ENCODE measurements at regions not wholly inside any gene's neighbourhood (a gene's known extent, or its start where the extent isn't known, plus 50 kb on each side); places are given as distances from the start of the nearest gene placed in this dataset.

- DNase-seq (ENCODE audit: low spot score), result no peak
These were observed 62.0 kb upstream of the TENT5A start for GRCh38 chr6:81814370-81815076.

DNA sequence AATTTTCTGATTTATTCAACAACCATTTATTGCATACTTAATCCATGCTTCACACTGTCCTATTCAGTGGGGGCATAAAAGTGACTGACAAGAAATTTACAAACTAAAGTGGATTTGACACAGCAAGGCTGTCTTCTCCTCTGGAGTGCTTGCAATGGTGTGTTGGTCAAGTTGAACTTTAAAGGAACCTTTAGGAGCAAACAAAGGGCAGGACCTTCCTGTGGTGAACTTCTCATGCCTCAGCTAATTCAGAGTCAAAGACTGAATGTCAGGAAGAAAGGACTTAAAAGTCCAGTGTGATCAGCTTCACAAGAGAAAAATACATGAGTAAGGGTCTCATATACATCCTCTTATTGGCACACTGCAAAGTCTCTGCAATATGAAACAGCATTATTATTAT lies 60.8 kb upstream of the TENT5A start:
- no peak for DNase-seq (ENCODE audit: low spot score)

- DNase-seq (ENCODE audit: low spot score), result no peak
These were observed 59.9 kb upstream of the TENT5A start for GRCh38 chr6:81812401-81812800.

- no peak for DNase-seq (ENCODE audit: low spot score)
These were observed 56.5 kb upstream of the TENT5A start for GRCh38 chr6:81808851-81809570.

DNA sequence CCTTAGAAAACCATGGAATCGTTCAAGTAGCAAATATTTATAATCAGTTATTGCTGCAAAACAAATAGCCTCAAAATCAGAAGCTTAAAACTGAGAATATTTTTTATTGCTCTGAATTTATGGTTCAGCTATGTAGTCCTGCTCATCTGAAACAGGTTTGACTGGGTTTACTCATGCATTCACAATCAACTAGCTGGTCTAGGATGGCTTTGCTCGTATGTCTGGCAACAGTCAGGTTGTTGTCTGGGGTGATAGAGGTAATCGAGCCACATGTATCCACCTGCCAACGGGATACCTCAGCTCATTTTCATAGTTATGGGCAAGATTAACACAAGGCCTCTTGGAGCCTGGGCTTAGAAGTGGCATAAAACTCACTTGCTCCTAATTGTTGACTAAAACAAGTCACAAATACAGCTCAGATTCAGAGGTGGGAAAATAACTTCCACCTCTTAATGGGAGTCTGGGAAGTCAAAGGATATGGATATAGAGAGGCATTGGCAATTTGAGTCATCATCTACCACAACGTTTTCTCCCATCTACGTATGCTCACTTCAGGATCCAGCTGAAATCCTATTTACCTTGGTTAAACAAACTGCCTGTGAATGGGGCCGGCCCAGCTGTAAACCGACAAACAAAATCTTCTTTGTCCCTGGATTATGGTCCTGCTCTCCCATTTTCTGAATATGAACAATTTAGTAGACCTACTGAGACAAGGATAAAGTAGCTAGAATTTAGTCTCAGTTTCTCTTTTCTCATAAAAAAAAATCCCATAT lies 54.5 kb upstream of the TENT5A start:
- no peak for DNase-seq (ENCODE audit: low spot score)

GRCh38 chr6:81802356-81802755 lies 49.9 kb upstream of the TENT5A start:
- DNase-seq (ENCODE audit: low spot score), result no peak

All from hematopoietic multipotent progenitor cell treated with erythropoietin and hydrocortisone succinate and interleukin-3 and kit ligand, for 17 days (in vitro differentiated cells).